SK-N-SH (cell line): ENCODE measurements at regions not wholly inside any gene's neighbourhood (a gene's known extent, or its start where the extent isn't known, plus 50 kb on each side); places are given as distances from the start of the nearest gene placed in this dataset.

Experiments used
- CTCF ChIA-PET: fragments of 300-600, 350-600 bp; formaldehyde crosslinking; extraction: SDS; loops from one replicate; lab custom pipeline; 2021; lab: Yijun Ruan, JAX
- POLR2A ChIA-PET: fragments of 350-600 bp; sonication (Branson Sonifier 250); formaldehyde crosslinking; extraction: SDS; loops from one replicate; lab custom pipeline; 2020; ENCODE audit warnings: antibody characterized with exemption, inconsistent platforms; lab: Yijun Ruan, JAX
- DNase-seq: peaks from one replicate; pipeline ENCODE4 v3.0.0; 2012
- H2AFZ ChIP-seq: fragments of 200-600 bp; sonication (generic); 2 replicates; pipeline ENCODE4 v1.8.1; 2016; ENCODE audit warnings: antibody characterized with exemption, mild to moderate bottlenecking, low read depth
- H3F3A ChIP-seq: fragments of 200-600 bp; sonication (generic); replicated peaks from 2 replicates; pipeline ENCODE3; 2016; ENCODE audit warnings: antibody characterized with exemption, mild to moderate bottlenecking; ENCODE audit not compliant: insufficient read depth
- H3K27ac ChIP-seq, 2 experiments: fragments of 200-500 bp in 1 of 2; fragments of 200-600 bp in 1 of 2; sonication (Bioruptor generic) in 1 of 2; sonication (generic), shearing (Covaris generic) in 1 of 2; 2 replicates each; pipeline versions ENCODE4 v1.5.1 to v1.6.1; 2014 to 2016; ENCODE audit warnings: low read depth in 2 of 2, inconsistent platforms in 1 of 2, low read length in 1 of 2, mild to moderate bottlenecking in 1 of 2, mixed read lengths in 1 of 2
- H3K27me3 ChIP-seq: fragments of 200-600 bp; sonication (generic), shearing (Covaris generic); 2 replicates; pipeline ENCODE4 v1.6.1; 2016; ENCODE audit warnings: mixed run types; ENCODE audit not compliant: insufficient read depth
- H3K36me3 ChIP-seq, 2 experiments: fragments of 200-500 bp in 1 of 2; fragments of 200-600 bp in 1 of 2; sonication (Bioruptor generic) in 1 of 2; sonication (generic) in 1 of 2; replicated peaks in 1 of 2; 2 replicates each; pipeline versions ENCODE3 to v1.5.1; 2014 to 2016; ENCODE audit warnings: low read length in 1 of 2, mild to moderate bottlenecking in 1 of 2; ENCODE audit not compliant: insufficient read depth in 2 of 2, control insufficient read depth in 1 of 2
- H3K4me1 ChIP-seq, 2 experiments: fragments of 200-500 bp in 1 of 2; fragments of 200-600 bp in 1 of 2; sonication (Bioruptor generic) in 1 of 2; sonication (generic), shearing (Covaris generic) in 1 of 2; 2 replicates each; pipeline versions ENCODE4 v1.5.1 to v1.6.1; 2014 to 2016; ENCODE audit warnings: low read depth in 1 of 2, low read length in 1 of 2, mixed run types in 1 of 2; ENCODE audit not compliant: insufficient read depth in 2 of 2, control insufficient read depth in 1 of 2
- H3K4me2 ChIP-seq: fragments of 200-600 bp; sonication (generic), shearing (Covaris generic); 2 replicates; pipeline ENCODE4 v1.6.1; 2017; ENCODE audit warnings: mixed run types
- H3K4me3 ChIP-seq, 2 experiments: fragments of 200-500 bp in 1 of 2; fragments of 200-600 bp in 1 of 2; sonication (Bioruptor generic) in 1 of 2; sonication (generic), shearing (Covaris generic) in 1 of 2; 2 replicates each; pipeline versions ENCODE4 v1.5.1 to v1.8.1; 2014 to 2016; ENCODE audit warnings: low read depth in 2 of 2, inconsistent platforms in 1 of 2, low read length in 1 of 2, mild to moderate bottlenecking in 1 of 2, mixed read lengths in 1 of 2, moderate library complexity in 1 of 2
- H3K79me2 ChIP-seq: fragments of 200-600 bp; sonication (generic); 2 replicates; pipeline ENCODE4 v1.8.1; 2017; ENCODE audit warnings: mild to moderate bottlenecking; ENCODE audit not compliant: insufficient read depth
- H3K9ac ChIP-seq: fragments of 200-600 bp; sonication (generic); 2 replicates; pipeline ENCODE4 v1.6.1; 2017; ENCODE audit warnings: mixed run types
- H3K9me2 ChIP-seq: fragments of 200-600 bp; sonication (generic); 2 replicates; pipeline ENCODE4 v1.6.1; 2017; ENCODE audit warnings: mixed run types
- H3K9me3 ChIP-seq: fragments of 200-600 bp; sonication (generic); 2 replicates; pipeline ENCODE4 v1.6.1; 2017; ENCODE audit warnings: mixed run types, mild to moderate bottlenecking, moderate library complexity
- H4K20me1 ChIP-seq: fragments of 200-600 bp; sonication (generic); 2 replicates; pipeline ENCODE4 v1.6.1; 2017; ENCODE audit warnings: mild to moderate bottlenecking, mixed run types; ENCODE audit not compliant: insufficient read depth
- ELF1 ChIP-seq: IDR thresholded peaks from 2 replicates; pipeline ENCODE4 v1.4.0; 2012
- EP300 ChIP-seq, 2 experiments: IDR thresholded peaks; 2 replicates each; pipeline versions ENCODE4 v1.4.0 to v1.6.1; 2012; ENCODE audit warnings: borderline replicate concordance in 1 of 2, low read depth in 1 of 2, low read length in 1 of 2
- FOXJ3 ChIP-seq: sonication (generic); formaldehyde crosslinking; IDR thresholded peaks from 2 replicates; pipeline ENCODE4 v1.5.1; 2020; ENCODE audit warnings: mild to moderate bottlenecking, missing genetic modification reagents
- FOXM1 ChIP-seq: IDR thresholded peaks from 2 replicates; pipeline ENCODE4 v1.4.0; 2012; ENCODE audit warnings: low read depth, mild to moderate bottlenecking
- GABPA ChIP-seq: IDR thresholded peaks from 2 replicates; pipeline ENCODE4 v1.4.0; 2012; ENCODE audit warnings: low read depth, mild to moderate bottlenecking
- IRF3 ChIP-seq: fragments of 150-350 bp; IDR thresholded peaks from 2 replicates; pipeline ENCODE4 v1.6.1; 2016; ENCODE audit warnings: mild to moderate bottlenecking, low read depth, low read length
- JUND ChIP-seq: IDR thresholded peaks from 2 replicates; pipeline ENCODE4 v1.4.0; 2012
- MAX ChIP-seq: IDR thresholded peaks from 2 replicates; pipeline ENCODE4 v1.4.0; 2012; ENCODE audit warnings: low read depth
- MEF2A ChIP-seq: IDR thresholded peaks from 2 replicates; pipeline ENCODE4 v1.4.0; 2012; ENCODE audit warnings: low read depth, borderline replicate concordance
- NFIC ChIP-seq: IDR thresholded peaks from 2 replicates; pipeline ENCODE4 v1.4.0; 2012; ENCODE audit warnings: borderline replicate concordance
- NRF1 ChIP-seq: IDR thresholded peaks from 2 replicates; pipeline ENCODE4 v1.6.1; 2012; ENCODE audit warnings: low read depth, mild to moderate bottlenecking, low read length
- RXRA ChIP-seq: IDR thresholded peaks from 2 replicates; pipeline ENCODE4 v1.4.0; 2012; ENCODE audit warnings: low read depth, mild to moderate bottlenecking, borderline replicate concordance
- SIN3A ChIP-seq: IDR thresholded peaks from 2 replicates; pipeline ENCODE4 v1.6.1; 2012; ENCODE audit warnings: low read depth, mild to moderate bottlenecking, low read length, moderate library complexity, borderline replicate concordance
- SMC3 ChIP-seq: IDR thresholded peaks from 2 replicates; pipeline ENCODE4 v1.6.1; 2012; ENCODE audit warnings: low read depth, low read length, improper control_type of control experiment
- TEAD4 ChIP-seq: IDR thresholded peaks from 2 replicates; pipeline ENCODE4 v1.4.0; 2012; ENCODE audit warnings: mild to moderate bottlenecking, borderline replicate concordance; ENCODE audit not compliant: insufficient read depth
- USF2 ChIP-seq: fragments of 150-350 bp; IDR thresholded peaks from 2 replicates; pipeline ENCODE4 v1.6.1; 2017; ENCODE audit warnings: antibody characterized with exemption, low read length, low read depth, borderline replicate concordance
- YY1 ChIP-seq: IDR thresholded peaks from 2 replicates; pipeline ENCODE4 v1.4.0; 2012; ENCODE audit warnings: low read depth, mild to moderate bottlenecking
- WGBS: methylation state at CpG from one replicate; pipeline ENCODE4 v1.1.6; 2017; ENCODE audit warnings: low lambda C conversion rate; 5-methylcytosine and 5-hydroxymethylcytosine counted together
- TF ChIP-seq, protein P1 (sequence below): IDR thresholded peaks from 2 replicates; pipeline ENCODE4 v1.4.0; 2012; ENCODE audit warnings: low read depth, borderline replicate concordance
- TF ChIP-seq, protein P2 (sequence below): fragments of 200-600 bp; sonication (generic); IDR thresholded peaks from 2 replicates; pipeline ENCODE4 v1.6.1; 2017; ENCODE audit warnings: antibody characterized with exemption, mild to moderate bottlenecking, moderate library complexity
- TF ChIP-seq, protein P3 (sequence below): IDR thresholded peaks from 2 replicates; pipeline ENCODE4 v1.6.1; 2012; ENCODE audit warnings: mild to moderate bottlenecking, low read depth, low read length, moderate library complexity

- Histone ChIP-seq H3K9me2 (no peaks in the 10 kb centered on the region), H3K27me3 (no peaks in the 10 kb centered on the region), H3K4me3 (no peak overlapping the region), H3F3A (no peaks in the 10 kb centered on the region), H3K9me3 (no peaks in the 10 kb centered on the region), H3K27ac (no peak overlapping the region), H2AFZ (no peak overlapping the region), H3K36me3 (no peaks in the 10 kb centered on the region), H4K20me1 (no peaks in the 10 kb centered on the region), H3K79me2 (no peaks in the 10 kb centered on the region), H3K9ac (no peak overlapping the region), H3K4me2 (no peak overlapping the region), H3K4me1 (no peaks in the 10 kb centered on the region)
- TF ChIP-seq ELF1 (no peak), SIN3A (no peak), FOXJ3 (CRISPR knock-in tag) (no peak), SMC3 (no peak), FOXM1 (no peak), MEF2A (no peak), IRF3 (no peak), GABPA (no peak), YY1 (no peak), TEAD4 (no peak), JUND (no peak), RXRA (no peak), NRF1 (no peak), EP300 (IDR thresholded peaks at IDR 0.05; ENCODE audit: borderline replicate concordance in 1 of 2, low read depth in 1 of 2, low read length in 1 of 2) (no peak), MAX (no peak), NFIC (no peak), USF2 (no peak)
- TF ChIP-seq, protein P1, sequence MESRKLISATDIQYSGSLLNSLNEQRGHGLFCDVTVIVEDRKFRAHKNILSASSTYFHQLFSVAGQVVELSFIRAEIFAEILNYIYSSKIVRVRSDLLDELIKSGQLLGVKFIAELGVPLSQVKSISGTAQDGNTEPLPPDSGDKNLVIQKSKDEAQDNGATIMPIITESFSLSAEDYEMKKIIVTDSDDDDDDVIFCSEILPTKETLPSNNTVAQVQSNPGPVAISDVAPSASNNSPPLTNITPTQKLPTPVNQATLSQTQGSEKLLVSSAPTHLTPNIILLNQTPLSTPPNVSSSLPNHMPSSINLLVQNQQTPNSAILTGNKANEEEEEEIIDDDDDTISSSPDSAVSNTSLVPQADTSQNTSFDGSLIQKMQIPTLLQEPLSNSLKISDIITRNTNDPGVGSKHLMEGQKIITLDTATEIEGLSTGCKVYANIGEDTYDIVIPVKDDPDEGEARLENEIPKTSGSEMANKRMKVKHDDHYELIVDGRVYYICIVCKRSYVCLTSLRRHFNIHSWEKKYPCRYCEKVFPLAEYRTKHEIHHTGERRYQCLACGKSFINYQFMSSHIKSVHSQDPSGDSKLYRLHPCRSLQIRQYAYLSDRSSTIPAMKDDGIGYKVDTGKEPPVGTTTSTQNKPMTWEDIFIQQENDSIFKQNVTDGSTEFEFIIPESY = no peak
- TF ChIP-seq, protein P2, sequence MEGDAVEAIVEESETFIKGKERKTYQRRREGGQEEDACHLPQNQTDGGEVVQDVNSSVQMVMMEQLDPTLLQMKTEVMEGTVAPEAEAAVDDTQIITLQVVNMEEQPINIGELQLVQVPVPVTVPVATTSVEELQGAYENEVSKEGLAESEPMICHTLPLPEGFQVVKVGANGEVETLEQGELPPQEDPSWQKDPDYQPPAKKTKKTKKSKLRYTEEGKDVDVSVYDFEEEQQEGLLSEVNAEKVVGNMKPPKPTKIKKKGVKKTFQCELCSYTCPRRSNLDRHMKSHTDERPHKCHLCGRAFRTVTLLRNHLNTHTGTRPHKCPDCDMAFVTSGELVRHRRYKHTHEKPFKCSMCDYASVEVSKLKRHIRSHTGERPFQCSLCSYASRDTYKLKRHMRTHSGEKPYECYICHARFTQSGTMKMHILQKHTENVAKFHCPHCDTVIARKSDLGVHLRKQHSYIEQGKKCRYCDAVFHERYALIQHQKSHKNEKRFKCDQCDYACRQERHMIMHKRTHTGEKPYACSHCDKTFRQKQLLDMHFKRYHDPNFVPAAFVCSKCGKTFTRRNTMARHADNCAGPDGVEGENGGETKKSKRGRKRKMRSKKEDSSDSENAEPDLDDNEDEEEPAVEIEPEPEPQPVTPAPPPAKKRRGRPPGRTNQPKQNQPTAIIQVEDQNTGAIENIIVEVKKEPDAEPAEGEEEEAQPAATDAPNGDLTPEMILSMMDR = no peak
- TF ChIP-seq, protein P3, sequence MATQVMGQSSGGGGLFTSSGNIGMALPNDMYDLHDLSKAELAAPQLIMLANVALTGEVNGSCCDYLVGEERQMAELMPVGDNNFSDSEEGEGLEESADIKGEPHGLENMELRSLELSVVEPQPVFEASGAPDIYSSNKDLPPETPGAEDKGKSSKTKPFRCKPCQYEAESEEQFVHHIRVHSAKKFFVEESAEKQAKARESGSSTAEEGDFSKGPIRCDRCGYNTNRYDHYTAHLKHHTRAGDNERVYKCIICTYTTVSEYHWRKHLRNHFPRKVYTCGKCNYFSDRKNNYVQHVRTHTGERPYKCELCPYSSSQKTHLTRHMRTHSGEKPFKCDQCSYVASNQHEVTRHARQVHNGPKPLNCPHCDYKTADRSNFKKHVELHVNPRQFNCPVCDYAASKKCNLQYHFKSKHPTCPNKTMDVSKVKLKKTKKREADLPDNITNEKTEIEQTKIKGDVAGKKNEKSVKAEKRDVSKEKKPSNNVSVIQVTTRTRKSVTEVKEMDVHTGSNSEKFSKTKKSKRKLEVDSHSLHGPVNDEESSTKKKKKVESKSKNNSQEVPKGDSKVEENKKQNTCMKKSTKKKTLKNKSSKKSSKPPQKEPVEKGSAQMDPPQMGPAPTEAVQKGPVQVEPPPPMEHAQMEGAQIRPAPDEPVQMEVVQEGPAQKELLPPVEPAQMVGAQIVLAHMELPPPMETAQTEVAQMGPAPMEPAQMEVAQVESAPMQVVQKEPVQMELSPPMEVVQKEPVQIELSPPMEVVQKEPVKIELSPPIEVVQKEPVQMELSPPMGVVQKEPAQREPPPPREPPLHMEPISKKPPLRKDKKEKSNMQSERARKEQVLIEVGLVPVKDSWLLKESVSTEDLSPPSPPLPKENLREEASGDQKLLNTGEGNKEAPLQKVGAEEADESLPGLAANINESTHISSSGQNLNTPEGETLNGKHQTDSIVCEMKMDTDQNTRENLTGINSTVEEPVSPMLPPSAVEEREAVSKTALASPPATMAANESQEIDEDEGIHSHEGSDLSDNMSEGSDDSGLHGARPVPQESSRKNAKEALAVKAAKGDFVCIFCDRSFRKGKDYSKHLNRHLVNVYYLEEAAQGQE = no peak
- CTCF ChIA-PET = interaction anchor here (0.9 kb wide), 1 partner anchor 45 kb away, joined by 3 read pairs; no protein-coding TSS in a partner anchor
- DNase-seq = no peak
- 90% methylated on average over 3 of the region's 3 CpGs for WGBS
- POLR2A ChIA-PET = no interaction called here
Observed at GRCh38 chr4:96102541-96103026, 262.7 kb downstream of the PDHA2 start.
